ENCODE measurements at regions not wholly inside any gene's neighbourhood (a gene's known extent, or its start where the extent isn't known, plus 50 kb on each side); places are given as distances from the start of the nearest gene placed in this dataset.

DNA sequence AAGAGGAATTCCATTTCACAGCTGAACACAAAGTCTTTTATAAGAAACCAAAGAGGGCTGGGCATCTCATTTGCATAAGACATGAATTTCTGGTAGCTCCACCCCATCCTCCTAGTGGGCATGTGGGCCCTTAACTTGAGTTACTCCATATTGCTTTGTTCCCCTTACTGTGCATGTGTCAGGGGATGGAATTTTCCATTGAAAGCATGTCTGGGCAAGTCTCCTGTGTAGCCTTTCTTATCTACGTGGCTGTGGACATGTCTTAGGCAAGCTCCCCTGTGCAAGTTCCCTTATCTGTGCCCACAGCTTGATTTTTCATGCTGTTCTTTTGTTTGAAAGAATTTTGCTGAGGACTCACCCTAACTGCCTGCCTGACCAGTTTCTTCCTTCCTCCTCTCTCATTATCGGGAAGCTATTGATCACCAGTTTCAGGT lies 123.5 kb upstream of the JADE1 start:
- TF ChIP-seq GABPA (IDR thresholded peaks at IDR 0.05; ENCODE audit: low read depth) (no peak), POLR2AphosphoS5 (IDR thresholded peaks at IDR 0.05; ENCODE audit: low read depth) (no peak), SPI1 (IDR thresholded peaks at IDR 0.05; ENCODE audit: borderline replicate concordance, low read depth) (no peak)
- TF ChIP-seq, protein P1, sequence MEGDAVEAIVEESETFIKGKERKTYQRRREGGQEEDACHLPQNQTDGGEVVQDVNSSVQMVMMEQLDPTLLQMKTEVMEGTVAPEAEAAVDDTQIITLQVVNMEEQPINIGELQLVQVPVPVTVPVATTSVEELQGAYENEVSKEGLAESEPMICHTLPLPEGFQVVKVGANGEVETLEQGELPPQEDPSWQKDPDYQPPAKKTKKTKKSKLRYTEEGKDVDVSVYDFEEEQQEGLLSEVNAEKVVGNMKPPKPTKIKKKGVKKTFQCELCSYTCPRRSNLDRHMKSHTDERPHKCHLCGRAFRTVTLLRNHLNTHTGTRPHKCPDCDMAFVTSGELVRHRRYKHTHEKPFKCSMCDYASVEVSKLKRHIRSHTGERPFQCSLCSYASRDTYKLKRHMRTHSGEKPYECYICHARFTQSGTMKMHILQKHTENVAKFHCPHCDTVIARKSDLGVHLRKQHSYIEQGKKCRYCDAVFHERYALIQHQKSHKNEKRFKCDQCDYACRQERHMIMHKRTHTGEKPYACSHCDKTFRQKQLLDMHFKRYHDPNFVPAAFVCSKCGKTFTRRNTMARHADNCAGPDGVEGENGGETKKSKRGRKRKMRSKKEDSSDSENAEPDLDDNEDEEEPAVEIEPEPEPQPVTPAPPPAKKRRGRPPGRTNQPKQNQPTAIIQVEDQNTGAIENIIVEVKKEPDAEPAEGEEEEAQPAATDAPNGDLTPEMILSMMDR (IDR thresholded peaks at IDR 0.05; ENCODE audit: insufficient read depth, low read length): no peak
- TF ChIP-seq, protein P2, sequence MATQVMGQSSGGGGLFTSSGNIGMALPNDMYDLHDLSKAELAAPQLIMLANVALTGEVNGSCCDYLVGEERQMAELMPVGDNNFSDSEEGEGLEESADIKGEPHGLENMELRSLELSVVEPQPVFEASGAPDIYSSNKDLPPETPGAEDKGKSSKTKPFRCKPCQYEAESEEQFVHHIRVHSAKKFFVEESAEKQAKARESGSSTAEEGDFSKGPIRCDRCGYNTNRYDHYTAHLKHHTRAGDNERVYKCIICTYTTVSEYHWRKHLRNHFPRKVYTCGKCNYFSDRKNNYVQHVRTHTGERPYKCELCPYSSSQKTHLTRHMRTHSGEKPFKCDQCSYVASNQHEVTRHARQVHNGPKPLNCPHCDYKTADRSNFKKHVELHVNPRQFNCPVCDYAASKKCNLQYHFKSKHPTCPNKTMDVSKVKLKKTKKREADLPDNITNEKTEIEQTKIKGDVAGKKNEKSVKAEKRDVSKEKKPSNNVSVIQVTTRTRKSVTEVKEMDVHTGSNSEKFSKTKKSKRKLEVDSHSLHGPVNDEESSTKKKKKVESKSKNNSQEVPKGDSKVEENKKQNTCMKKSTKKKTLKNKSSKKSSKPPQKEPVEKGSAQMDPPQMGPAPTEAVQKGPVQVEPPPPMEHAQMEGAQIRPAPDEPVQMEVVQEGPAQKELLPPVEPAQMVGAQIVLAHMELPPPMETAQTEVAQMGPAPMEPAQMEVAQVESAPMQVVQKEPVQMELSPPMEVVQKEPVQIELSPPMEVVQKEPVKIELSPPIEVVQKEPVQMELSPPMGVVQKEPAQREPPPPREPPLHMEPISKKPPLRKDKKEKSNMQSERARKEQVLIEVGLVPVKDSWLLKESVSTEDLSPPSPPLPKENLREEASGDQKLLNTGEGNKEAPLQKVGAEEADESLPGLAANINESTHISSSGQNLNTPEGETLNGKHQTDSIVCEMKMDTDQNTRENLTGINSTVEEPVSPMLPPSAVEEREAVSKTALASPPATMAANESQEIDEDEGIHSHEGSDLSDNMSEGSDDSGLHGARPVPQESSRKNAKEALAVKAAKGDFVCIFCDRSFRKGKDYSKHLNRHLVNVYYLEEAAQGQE (IDR thresholded peaks at IDR 0.05; ENCODE audit: insufficient replicate concordance, low read depth): no peak
